Neuron (in vitro differentiated cells): ENCODE measurements at regions not wholly inside any gene's neighbourhood (a gene's known extent, or its start where the extent isn't known, plus 50 kb on each side); places are given as distances from the start of the nearest gene placed in this dataset.

Experiments
- H2AFZ ChIP-seq: one replicate; pipeline ENCODE4 v1.6.1; 2013; ENCODE audit warnings: low read depth, mild to moderate bottlenecking, inconsistent platforms, low read length, moderate library complexity
- H3K27me3 ChIP-seq: one replicate; pipeline ENCODE4 v1.6.1; 2013; ENCODE audit warnings: low read length; ENCODE audit not compliant: insufficient read depth
- H3K36me3 ChIP-seq: one replicate; pipeline ENCODE4 v1.6.1; 2013; ENCODE audit warnings: low read length; ENCODE audit not compliant: insufficient read depth
- H3K4me1 ChIP-seq: one replicate; pipeline ENCODE4 v1.6.1; 2013; ENCODE audit warnings: low read length; ENCODE audit not compliant: insufficient read depth
- H3K4me3 ChIP-seq: 2 replicates; pipeline ENCODE4 v1.5.1; 2013; ENCODE audit warnings: mild to moderate bottlenecking, low read length, moderate library complexity
- H3K9me3 ChIP-seq: one replicate; pipeline ENCODE4 v1.6.1; 2013; ENCODE audit warnings: low read length

- H3K27me3 ChIP-seq = no peaks in the 10 kb centered on the region
- H3K36me3 ChIP-seq = no peaks in the 10 kb centered on the region
These were observed 326.8 kb downstream of the TRIML1 start for GRCh38 chr4:188466001-188466400.

DNA sequence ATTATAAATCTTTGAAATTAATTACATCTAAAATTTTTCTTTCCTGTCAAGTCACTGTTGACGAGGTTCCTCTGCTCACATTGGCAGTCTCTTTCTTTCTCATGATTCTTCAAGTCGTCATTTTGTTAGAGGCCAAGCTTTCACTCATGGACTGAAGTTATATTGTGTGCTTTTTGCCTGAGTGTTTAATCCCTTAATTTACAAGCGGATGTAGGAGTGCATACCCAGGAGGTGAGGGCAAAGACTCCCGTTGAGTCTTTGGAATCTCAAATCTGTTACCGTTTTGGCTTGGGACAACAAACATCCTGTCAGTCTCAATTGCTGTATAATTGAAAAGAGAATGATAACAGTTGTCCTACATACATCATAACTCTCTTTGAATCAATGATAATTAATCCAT is 345.0 kb downstream of the TRIML1 start:
- no peak overlapping the region for H2AFZ ChIP-seq
- no peaks in the 10 kb centered on the region for H3K9me3 ChIP-seq
- no peak overlapping the region for H3K4me3 ChIP-seq
- H3K4me1 ChIP-seq = no peaks in the 10 kb centered on the region
- no peaks in the 10 kb centered on the region for H3K36me3 ChIP-seq
- H3K27me3 ChIP-seq = no peaks in the 10 kb centered on the region

More at GRCh38 chr4:188466001-188466400, 326.8 kb downstream of the TRIML1 start:
- Histone ChIP-seq H3K4me1 (no peaks in the 10 kb centered on the region), H3K9me3 (no peaks in the 10 kb centered on the region), H2AFZ (no peak overlapping the region), H3K4me3 (no peak overlapping the region)

DNA sequence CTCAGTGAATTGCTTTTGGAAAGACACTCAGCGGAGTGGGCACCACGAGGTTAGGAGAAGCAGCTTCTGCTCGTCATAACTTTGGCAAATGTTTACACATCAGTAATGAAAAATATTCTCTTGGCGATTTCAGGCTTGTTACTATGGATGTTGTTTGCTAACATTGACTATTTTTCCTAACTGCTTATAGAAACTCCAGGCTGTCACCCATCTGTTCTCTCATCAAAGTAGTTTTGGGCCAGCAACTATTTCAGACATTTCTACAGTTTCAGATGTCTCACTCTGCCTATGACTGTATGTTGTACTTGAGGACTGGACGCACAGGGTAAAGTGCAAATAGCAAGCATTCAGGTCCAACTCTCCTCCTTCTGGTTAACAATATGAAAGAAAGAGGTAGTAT is 346.7 kb downstream of the TRIML1 start:
- Histone ChIP-seq H3K36me3 (no peaks in the 10 kb centered on the region), H3K4me3 (no peak overlapping the region)

DNA sequence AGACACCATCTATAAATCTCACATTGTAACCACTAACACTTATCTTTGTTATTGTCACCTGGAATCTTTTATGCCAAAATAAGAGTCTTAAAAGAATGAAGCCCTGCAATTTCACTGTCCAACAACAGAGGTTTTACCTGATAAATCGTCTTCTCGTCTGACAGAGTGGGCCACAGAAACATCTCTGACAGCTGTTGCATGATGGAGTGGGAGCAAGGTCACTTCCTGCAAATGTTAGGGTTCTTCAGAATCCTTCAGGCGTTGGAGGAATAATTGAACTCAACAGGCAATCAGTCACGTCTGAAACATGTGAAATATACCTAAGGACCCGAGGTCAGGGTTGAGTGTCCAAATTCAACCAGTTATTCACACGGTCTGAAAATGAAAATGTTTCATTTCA is 353.6 kb downstream of the TRIML1 start:
- Histone ChIP-seq H3K27me3 (no peaks in the 10 kb centered on the region), H3K4me1 (no peaks in the 10 kb centered on the region), H3K36me3 (no peaks in the 10 kb centered on the region), H2AFZ (no peak overlapping the region), H3K9me3 (peaks cover 4% of the 10 kb centered on the region), H3K4me3 (no peak overlapping the region)

More for the DNA sequence above, 346.7 kb downstream of the TRIML1 start:
- H3K27me3 ChIP-seq = no peaks in the 10 kb centered on the region
- H3K9me3 ChIP-seq = no peaks in the 10 kb centered on the region
- no peaks in the 10 kb centered on the region for H3K4me1 ChIP-seq
- H2AFZ ChIP-seq = no peak overlapping the region

DNA sequence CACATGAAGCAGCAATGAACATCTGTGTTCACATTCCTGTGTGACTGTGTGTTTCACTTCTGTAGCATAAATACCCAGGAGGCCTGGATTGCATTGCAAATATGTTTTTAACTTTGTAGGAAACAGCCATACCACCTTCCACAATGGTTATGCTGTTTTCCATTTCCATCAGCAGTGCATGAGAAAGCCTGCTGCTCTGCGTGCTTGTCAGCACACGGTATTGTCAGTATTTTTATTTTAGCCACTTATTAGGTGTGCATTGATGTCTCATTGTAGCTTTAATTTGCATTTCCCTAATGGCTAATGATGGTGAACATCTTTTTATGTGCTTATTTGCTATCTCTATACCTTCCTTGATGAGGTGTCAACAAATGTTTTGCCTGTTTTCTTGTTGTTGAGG is 355.9 kb downstream of the TRIML1 start:
- Histone ChIP-seq H3K36me3 (no peaks in the 10 kb centered on the region), H3K4me3 (no peak overlapping the region), H3K4me1 (no peaks in the 10 kb centered on the region), H2AFZ (no peak overlapping the region), H3K9me3 (peaks cover 4% of the 10 kb centered on the region), H3K27me3 (no peaks in the 10 kb centered on the region)

DNA sequence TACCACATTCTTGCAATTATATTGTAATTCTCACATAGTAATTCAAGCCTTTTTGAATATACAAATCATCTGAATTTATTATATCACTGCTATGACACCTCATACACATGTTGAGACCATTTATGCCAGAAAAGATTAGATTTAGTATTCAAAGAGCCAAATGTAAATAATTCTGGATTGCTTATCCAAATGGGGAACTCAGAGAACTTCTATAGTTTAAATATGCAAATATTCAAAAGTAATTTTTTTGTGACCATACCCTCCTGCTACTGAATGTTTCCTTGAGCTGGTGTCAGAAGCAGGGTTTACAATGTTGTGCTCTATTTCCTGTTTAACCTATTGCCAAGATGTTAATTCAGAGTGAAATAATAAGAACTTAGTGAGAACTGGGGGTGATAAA is 372.2 kb downstream of the TRIML1 start:
- Histone ChIP-seq H3K9me3 (no peaks in the 10 kb centered on the region), H3K4me1 (no peaks in the 10 kb centered on the region), H3K27me3 (no peaks in the 10 kb centered on the region), H3K36me3 (no peaks in the 10 kb centered on the region), H2AFZ (no peak overlapping the region), H3K4me3 (no peak overlapping the region)

DNA sequence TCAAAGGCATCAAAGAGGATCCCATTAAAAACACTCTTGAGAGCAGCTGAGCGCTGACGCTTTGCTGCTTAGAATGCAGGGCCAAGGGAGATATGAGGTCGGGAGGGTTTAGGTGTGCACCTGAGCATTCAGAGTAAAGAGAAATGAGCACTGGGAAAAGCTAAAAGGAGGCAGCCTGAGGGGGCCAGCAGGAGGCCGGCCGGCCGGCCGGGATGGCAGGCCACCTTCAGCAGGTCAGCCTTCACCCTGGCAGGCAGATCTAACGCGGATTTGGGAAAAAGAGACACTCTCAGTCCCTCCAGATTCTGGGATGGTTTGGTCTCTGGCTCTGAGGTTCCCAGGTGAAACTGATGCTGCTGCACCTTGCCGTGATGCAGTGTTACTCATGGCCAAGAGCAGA is 393.5 kb downstream of the TRIML1 start:
- H3K36me3 ChIP-seq = no peaks in the 10 kb centered on the region

GRCh38 chr4:188534297-188534696 is 395.1 kb downstream of the TRIML1 start:
- H2AFZ ChIP-seq = no peak overlapping the region
- H3K36me3 ChIP-seq = no peaks in the 10 kb centered on the region
- no peaks in the 10 kb centered on the region for H3K9me3 ChIP-seq
- H3K4me1 ChIP-seq = no peaks in the 10 kb centered on the region
- H3K4me3 ChIP-seq = no peak overlapping the region
- no peaks in the 10 kb centered on the region for H3K27me3 ChIP-seq

More for the DNA sequence above, 393.5 kb downstream of the TRIML1 start:
- Histone ChIP-seq H3K4me3 (no peak overlapping the region), H3K9me3 (no peaks in the 10 kb centered on the region), H2AFZ (no peak overlapping the region), H3K27me3 (no peaks in the 10 kb centered on the region), H3K4me1 (no peaks in the 10 kb centered on the region)

- Histone ChIP-seq H3K4me1 (no peaks in the 10 kb centered on the region), H3K36me3 (no peaks in the 10 kb centered on the region), H2AFZ (no peak overlapping the region), H3K4me3 (no peak overlapping the region), H3K27me3 (no peaks in the 10 kb centered on the region), H3K9me3 (no peaks in the 10 kb centered on the region)
These were observed 395.7 kb downstream of the TRIML1 start for GRCh38 chr4:188534917-188535316.

- no peaks in the 10 kb centered on the region for H3K27me3 ChIP-seq
- no peaks in the 10 kb centered on the region for H3K4me1 ChIP-seq
These were observed 397.6 kb downstream of the TRIML1 start for GRCh38 chr4:188536826-188537225.

DNA sequence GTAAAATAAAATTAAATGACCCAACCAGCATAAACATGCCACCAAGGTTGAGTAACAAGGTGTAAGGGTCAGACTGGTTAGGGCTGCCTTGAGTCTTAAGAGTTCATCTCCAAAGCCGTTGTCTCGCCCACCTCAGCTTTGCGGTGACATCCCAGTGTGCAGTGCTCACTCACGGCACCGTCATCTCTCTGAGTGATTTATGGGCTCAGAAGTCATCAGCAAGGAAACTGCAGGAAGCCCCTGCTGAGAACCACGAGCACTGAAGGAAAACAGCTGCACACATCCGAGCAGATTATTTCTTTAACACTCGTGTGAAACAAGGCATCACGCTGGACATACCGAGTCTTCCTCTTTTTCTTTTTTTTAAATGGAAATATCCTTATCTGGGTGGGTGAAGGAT is 411.1 kb downstream of the TRIML1 start:
- no peaks in the 10 kb centered on the region for H3K4me1 ChIP-seq
- no peak overlapping the region for H2AFZ ChIP-seq
- no peaks in the 10 kb centered on the region for H3K9me3 ChIP-seq
- no peak overlapping the region for H3K4me3 ChIP-seq
- no peaks in the 10 kb centered on the region for H3K36me3 ChIP-seq
- no peaks in the 10 kb centered on the region for H3K27me3 ChIP-seq

More at GRCh38 chr4:188536826-188537225, 397.6 kb downstream of the TRIML1 start:
- H2AFZ ChIP-seq = no peak overlapping the region
- H3K9me3 ChIP-seq = no peaks in the 10 kb centered on the region
- H3K36me3 ChIP-seq = no peaks in the 10 kb centered on the region
- no peak overlapping the region for H3K4me3 ChIP-seq

GRCh38 chr4:188551156-188551555 is 411.9 kb downstream of the TRIML1 start:
- H3K36me3 ChIP-seq = no peaks in the 10 kb centered on the region
- H3K4me3 ChIP-seq = no peak overlapping the region
- no peak overlapping the region for H2AFZ ChIP-seq
- H3K27me3 ChIP-seq = no peaks in the 10 kb centered on the region
- H3K9me3 ChIP-seq = no peaks in the 10 kb centered on the region
- H3K4me1 ChIP-seq = no peaks in the 10 kb centered on the region

DNA sequence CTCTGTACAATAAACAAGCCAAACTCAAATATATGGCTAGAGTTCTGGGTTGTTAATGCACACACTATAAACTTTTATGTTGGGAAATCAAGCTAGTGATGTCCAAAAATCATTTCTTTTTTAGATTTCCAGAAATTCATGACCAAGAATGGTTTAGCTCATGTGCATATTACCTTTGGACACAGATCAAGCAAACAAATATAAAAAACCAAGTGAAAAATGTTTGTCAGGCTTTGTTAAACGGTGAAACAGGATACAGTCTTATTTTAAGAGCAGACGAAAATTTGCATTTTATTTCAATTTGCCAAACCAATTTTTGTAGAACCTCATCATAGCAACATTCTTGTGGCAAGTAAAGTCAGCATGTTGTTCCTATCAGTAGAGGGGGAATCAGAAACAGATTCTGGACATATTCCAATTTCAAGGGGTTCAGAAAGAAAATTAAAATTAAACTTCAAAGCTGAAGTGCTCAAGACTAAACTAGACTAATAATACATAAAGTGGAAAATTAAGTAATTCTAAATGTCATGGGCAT is 413.6 kb downstream of the TRIML1 start:
- H3K36me3 ChIP-seq = no peaks in the 10 kb centered on the region
- H3K9me3 ChIP-seq = no peaks in the 10 kb centered on the region

GRCh38 chr4:188554413-188554812 is 415.2 kb downstream of the TRIML1 start:
- Histone ChIP-seq H3K4me1 (no peaks in the 10 kb centered on the region), H3K9me3 (no peaks in the 10 kb centered on the region), H3K36me3 (no peaks in the 10 kb centered on the region), H2AFZ (no peak overlapping the region), H3K27me3 (no peaks in the 10 kb centered on the region), H3K4me3 (no peak overlapping the region)

More for the DNA sequence above, 413.6 kb downstream of the TRIML1 start:
- H3K4me1 ChIP-seq = no peaks in the 10 kb centered on the region
- no peak overlapping the region for H3K4me3 ChIP-seq
- no peak overlapping the region for H2AFZ ChIP-seq
- H3K27me3 ChIP-seq = no peaks in the 10 kb centered on the region
